Glutamatergic neuron (in vitro differentiated cells): ENCODE measurements at regions not wholly inside any gene's neighbourhood (a gene's known extent, or its start where the extent isn't known, plus 50 kb on each side); places are given as distances from the start of the nearest gene placed in this dataset.
"Not testable (repeated sequence)": the region's sequence is repeated elsewhere in the genome, so short reads cannot be mapped to it uniquely, and the experiment has no call there.

Source experiments
- DNase-seq: peaks from one replicate; pipeline ENCODE4 v3.0.0; 2022
- H3K27ac Mint-ChIP-seq: one replicate; pipeline ENCODE4 v1.8.0; 2020; ENCODE audit warnings: mild to moderate bottlenecking, mixed read lengths, inconsistent platforms; ENCODE audit not compliant: unreplicated experiment
- H3K27me3 Mint-ChIP-seq: one replicate; pipeline ENCODE4 v1.8.0; 2020; ENCODE audit warnings: mild to moderate bottlenecking, moderate library complexity, mixed read lengths, inconsistent platforms; ENCODE audit not compliant: unreplicated experiment
- H3K36me3 Mint-ChIP-seq: one replicate; pipeline ENCODE4 v1.8.0; 2020; ENCODE audit warnings: mild to moderate bottlenecking, mixed read lengths, inconsistent platforms; ENCODE audit not compliant: unreplicated experiment
- H3K4me1 Mint-ChIP-seq: one replicate; pipeline ENCODE4 v1.8.0; 2020; ENCODE audit warnings: mild to moderate bottlenecking, low read depth, mixed read lengths, inconsistent platforms; ENCODE audit not compliant: unreplicated experiment
- H3K4me3 Mint-ChIP-seq: one replicate; pipeline ENCODE4 v1.8.0; 2020; ENCODE audit warnings: mild to moderate bottlenecking, mixed read lengths, inconsistent platforms; ENCODE audit not compliant: unreplicated experiment
- H3K9me3 Mint-ChIP-seq: one replicate; pipeline ENCODE4 v1.8.0; 2020; ENCODE audit warnings: mild to moderate bottlenecking, moderate library complexity, mixed read lengths, inconsistent platforms; ENCODE audit not compliant: unreplicated experiment
- TF ChIP-seq, protein P1 (sequence below): fragments of 200-600 bp; sonication (generic); IDR thresholded peaks from one replicate; pipeline ENCODE4 v1.5.0; 2021; ENCODE audit not compliant: partially characterized antibody, unreplicated experiment

DNA sequence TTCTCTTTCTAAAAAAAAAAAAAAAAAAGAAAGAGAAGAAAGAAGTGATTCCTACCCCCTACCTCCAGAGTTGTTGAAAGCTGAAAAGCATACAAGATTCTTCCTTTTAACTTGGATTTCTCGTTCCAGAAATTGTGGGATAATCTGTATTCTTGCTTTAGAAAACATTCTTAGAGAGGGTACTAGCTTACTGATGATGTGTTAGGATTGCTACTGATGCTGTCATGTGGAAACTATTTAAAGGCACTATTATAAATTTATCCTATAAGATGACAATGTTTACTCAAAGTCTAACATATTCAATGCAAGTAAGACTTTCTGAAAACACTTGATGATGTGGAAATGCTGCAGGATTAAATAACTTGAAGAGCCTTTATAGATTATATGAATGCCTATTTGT lies 204.0 kb upstream of the PUDP start:
- DNase-seq = no peak
- Mint-ChIP-seq H3K27ac (no peak overlapping the region), H3K9me3 (no peaks in the 10 kb centered on the region), H3K27me3 (no peaks in the 10 kb centered on the region), H3K36me3 (no peaks in the 10 kb centered on the region), H3K4me1 (peaks cover 11% of the 10 kb centered on the region), H3K4me3 (no peak overlapping the region)
- TF ChIP-seq, protein P1, sequence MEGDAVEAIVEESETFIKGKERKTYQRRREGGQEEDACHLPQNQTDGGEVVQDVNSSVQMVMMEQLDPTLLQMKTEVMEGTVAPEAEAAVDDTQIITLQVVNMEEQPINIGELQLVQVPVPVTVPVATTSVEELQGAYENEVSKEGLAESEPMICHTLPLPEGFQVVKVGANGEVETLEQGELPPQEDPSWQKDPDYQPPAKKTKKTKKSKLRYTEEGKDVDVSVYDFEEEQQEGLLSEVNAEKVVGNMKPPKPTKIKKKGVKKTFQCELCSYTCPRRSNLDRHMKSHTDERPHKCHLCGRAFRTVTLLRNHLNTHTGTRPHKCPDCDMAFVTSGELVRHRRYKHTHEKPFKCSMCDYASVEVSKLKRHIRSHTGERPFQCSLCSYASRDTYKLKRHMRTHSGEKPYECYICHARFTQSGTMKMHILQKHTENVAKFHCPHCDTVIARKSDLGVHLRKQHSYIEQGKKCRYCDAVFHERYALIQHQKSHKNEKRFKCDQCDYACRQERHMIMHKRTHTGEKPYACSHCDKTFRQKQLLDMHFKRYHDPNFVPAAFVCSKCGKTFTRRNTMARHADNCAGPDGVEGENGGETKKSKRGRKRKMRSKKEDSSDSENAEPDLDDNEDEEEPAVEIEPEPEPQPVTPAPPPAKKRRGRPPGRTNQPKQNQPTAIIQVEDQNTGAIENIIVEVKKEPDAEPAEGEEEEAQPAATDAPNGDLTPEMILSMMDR = no peak

- Mint-ChIP-seq H3K4me1 (peaks cover 14% of the 10 kb centered on the region), H3K27me3 (peaks cover 1% of the 10 kb centered on the region), H3K9me3 (no peaks in the 10 kb centered on the region), H3K27ac (no peak overlapping the region), H3K36me3 (no peaks in the 10 kb centered on the region), H3K4me3 (no peak overlapping the region)
- DNase-seq = no peak
- TF ChIP-seq, protein P1 = no peak
These were observed 199.5 kb upstream of the PUDP start for GRCh38 chrX:7347465-7347864.

DNA sequence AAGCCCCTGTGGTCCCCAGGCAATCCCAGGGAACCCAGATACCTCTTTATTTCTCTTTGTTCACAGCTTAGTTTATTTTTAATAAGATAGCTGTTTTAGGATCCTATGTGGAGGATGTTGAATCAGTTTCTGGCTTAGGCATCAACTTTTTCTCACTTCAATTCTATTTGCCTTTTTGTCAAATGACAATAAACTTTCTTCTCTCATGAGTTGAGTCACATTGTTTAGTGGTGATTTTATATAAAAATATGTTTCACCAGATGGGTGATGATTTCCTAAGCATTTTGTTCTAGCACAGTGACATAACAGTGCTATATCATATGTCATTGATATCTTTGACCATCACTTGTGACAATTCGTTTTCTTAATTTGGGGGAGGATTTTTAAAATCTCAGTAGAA lies 198.1 kb upstream of the PUDP start:
- no peak overlapping the region for H3K4me3 Mint-ChIP-seq
- no peak for DNase-seq
- H3K27me3 Mint-ChIP-seq = peaks cover 2% of the 10 kb centered on the region
- H3K36me3 Mint-ChIP-seq = no peaks in the 10 kb centered on the region
- no peak overlapping the region for H3K27ac Mint-ChIP-seq
- no peaks in the 10 kb centered on the region for H3K9me3 Mint-ChIP-seq
- peaks cover 14% of the 10 kb centered on the region for H3K4me1 Mint-ChIP-seq
- TF ChIP-seq, protein P1 = no peak

- DNase-seq = no peak
- TF ChIP-seq, protein P1 = no peak
- peaks cover 14% of the 10 kb centered on the region for H3K4me1 Mint-ChIP-seq
- no peaks in the 10 kb centered on the region for H3K36me3 Mint-ChIP-seq
- H3K27ac Mint-ChIP-seq = no peak overlapping the region
- H3K9me3 Mint-ChIP-seq = no peaks in the 10 kb centered on the region
- H3K4me3 Mint-ChIP-seq = no peak overlapping the region
- H3K27me3 Mint-ChIP-seq = peaks cover 2% of the 10 kb centered on the region
These were observed 195.2 kb upstream of the PUDP start for GRCh38 chrX:7343181-7343580.

- not testable (repeated sequence) for H3K36me3 Mint-ChIP-seq, H3K27me3 Mint-ChIP-seq, H3K4me3 Mint-ChIP-seq, H3K9me3 Mint-ChIP-seq, H3K4me1 Mint-ChIP-seq, H3K27ac Mint-ChIP-seq, DNase-seq
These were observed 187.9 kb upstream of the PUDP start for GRCh38 chrX:7335816-7336362.
